GM10248 (cell line): ENCODE measurements at regions not wholly inside any gene's neighbourhood (a gene's known extent, or its start where the extent isn't known, plus 50 kb on each side); places are given as distances from the start of the nearest gene placed in this dataset.

ENCODE experiments used
- CTCF ChIA-PET: fragments of 300-600 bp; sonication (Branson Sonifier 250); formaldehyde crosslinking; extraction: SDS; loops from one replicate; lab custom pipeline; 2021; ENCODE audit warnings: antibody characterized with exemption; lab: Yijun Ruan, JAX
- POLR2A ChIA-PET: fragments of 350-650 bp; sonication (Branson Sonifier 250); formaldehyde crosslinking; extraction: SDS; loops from one replicate; lab custom pipeline; 2020; ENCODE audit warnings: antibody characterized with exemption; lab: Yijun Ruan, JAX
- DNase-seq: peaks from one replicate; pipeline ENCODE4 v3.0.0; 2012; ENCODE audit errors: extremely low spot score
- TF ChIP-seq, protein P1 (sequence below): IDR thresholded peaks from 2 replicates; pipeline ENCODE4 v1.5.1; 2012; ENCODE audit warnings: mild to moderate bottlenecking, low read depth; ENCODE audit errors: extremely low read depth, missing control alignments, control extremely low read depth

GRCh38 chr1:5511381-5512097 is 480.7 kb downstream of the NPHP4 start:
- DNase-seq, result no peak
- TF ChIP-seq, protein P1, sequence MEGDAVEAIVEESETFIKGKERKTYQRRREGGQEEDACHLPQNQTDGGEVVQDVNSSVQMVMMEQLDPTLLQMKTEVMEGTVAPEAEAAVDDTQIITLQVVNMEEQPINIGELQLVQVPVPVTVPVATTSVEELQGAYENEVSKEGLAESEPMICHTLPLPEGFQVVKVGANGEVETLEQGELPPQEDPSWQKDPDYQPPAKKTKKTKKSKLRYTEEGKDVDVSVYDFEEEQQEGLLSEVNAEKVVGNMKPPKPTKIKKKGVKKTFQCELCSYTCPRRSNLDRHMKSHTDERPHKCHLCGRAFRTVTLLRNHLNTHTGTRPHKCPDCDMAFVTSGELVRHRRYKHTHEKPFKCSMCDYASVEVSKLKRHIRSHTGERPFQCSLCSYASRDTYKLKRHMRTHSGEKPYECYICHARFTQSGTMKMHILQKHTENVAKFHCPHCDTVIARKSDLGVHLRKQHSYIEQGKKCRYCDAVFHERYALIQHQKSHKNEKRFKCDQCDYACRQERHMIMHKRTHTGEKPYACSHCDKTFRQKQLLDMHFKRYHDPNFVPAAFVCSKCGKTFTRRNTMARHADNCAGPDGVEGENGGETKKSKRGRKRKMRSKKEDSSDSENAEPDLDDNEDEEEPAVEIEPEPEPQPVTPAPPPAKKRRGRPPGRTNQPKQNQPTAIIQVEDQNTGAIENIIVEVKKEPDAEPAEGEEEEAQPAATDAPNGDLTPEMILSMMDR, result no peak
- ChIA-PET CTCF (interaction anchor here (0.6 to 9.2 kb wide), 13 partner anchors 8 to 464 kb away, joined by 3 to 69 read pairs (median 4); no protein-coding TSS in a partner anchor), POLR2A (no interaction called here)

DNA sequence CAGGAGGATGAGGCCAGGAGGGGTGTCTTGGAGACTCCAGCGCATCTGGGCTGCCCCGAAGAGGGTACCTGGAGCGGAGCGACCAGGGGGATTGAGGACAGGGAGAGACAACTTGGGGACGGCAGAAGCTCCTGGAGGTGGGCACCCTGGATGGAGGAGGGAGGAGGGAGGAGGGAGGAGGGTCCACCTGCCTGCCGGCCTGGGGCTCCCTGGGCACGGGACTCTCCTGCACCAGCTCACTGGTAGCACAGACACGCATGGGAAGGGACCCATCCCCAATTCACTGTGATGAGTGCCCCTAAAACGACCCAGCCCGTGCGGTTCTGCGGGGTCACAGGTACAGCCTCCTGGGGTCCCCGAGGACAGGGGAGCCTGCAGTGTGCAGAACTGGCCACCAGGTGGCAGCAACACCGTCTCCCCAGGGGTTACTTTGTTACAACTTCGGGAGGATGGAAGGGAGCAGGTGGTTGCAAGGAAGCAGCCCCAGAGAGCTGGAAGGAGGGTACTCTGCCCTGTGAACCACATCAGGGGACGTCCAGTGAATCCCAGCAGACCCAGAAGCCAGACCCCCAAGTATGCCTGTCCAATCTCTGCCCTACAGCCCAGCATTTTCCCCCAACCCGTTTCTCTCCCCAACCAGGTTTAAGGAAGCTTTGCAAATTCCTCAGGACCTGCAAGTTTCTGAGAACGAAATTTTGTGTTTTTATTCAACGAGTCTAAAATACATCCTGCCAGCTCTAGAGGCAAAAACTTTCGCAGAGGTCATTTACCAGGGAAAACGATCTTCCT is 482.4 kb downstream of the NPHP4 start:
- DNase-seq, result peak; percentile 84
- ChIA-PET CTCF (interaction anchor here (0.8 to 9.2 kb wide), 16 partner anchors 10 to 466 kb away, joined by 3 to 69 read pairs (median 4); no protein-coding TSS in a partner anchor), POLR2A (interaction anchor here (0.7 kb wide), 1 partner anchor 66 kb away, joined by 3 read pairs; no protein-coding TSS in a partner anchor)
- TF ChIP-seq, protein P1, result peak; percentile 88

GRCh38 chr1:5508669-5509330 is 483.4 kb downstream of the NPHP4 start:
- CTCF ChIA-PET, result interaction anchor here (1.2 to 9.2 kb wide), 6 partner anchors 11 to 425 kb away, joined by 3 to 69 read pairs (median 10); no protein-coding TSS in a partner anchor
- TF ChIP-seq, protein P1, result no peak
- DNase-seq, result no peak
- POLR2A ChIA-PET, result no interaction called here

DNA sequence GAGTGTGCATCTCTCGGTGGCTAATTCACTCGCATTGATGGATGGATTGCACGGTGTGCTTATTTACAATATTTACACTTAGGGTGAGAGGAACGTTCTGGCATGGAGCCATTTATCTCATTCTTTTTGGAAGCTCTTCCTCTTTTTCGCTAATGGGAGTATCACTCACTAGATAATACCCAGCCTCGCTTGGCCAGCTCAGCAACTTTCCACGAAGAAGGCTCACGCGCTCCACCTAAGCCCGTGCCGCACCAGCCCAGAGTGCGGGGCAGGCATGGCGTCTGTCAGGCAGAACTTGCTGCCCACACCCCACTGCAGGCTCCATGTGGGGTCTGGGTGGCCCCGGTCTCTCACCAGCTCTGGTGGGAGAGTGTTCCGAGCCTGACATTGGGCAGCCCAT is 484.9 kb downstream of the NPHP4 start:
- TF ChIP-seq, protein P1, result no peak
- ChIA-PET CTCF (interaction anchor here (1.2 to 3.7 kb wide), 3 partner anchors 8 to 239 kb away, joined by 3 to 19 read pairs (median 5); no protein-coding TSS in a partner anchor), POLR2A (no interaction called here)
- DNase-seq, result no peak

GRCh38 chr1:5506634-5507033 is 485.6 kb downstream of the NPHP4 start:
- ChIA-PET CTCF (interaction anchor here (1.2 to 3.7 kb wide), 3 partner anchors 9 to 239 kb away, joined by 3 to 19 read pairs (median 5); no protein-coding TSS in a partner anchor), POLR2A (no interaction called here)
- TF ChIP-seq, protein P1, result no peak

GRCh38 chr1:5505944-5506343 is 486.3 kb downstream of the NPHP4 start:
- POLR2A ChIA-PET, result no interaction called here
- DNase-seq, result no peak
- TF ChIP-seq, protein P1, result no peak
- CTCF ChIA-PET, result interaction anchor here (0.9 to 3.7 kb wide), 5 partner anchors 10 to 409 kb away, joined by 3 to 19 read pairs (median 3); no protein-coding TSS in a partner anchor

More at GRCh38 chr1:5506634-5507033, 485.6 kb downstream of the NPHP4 start:
- DNase-seq, result no peak
